ENCODE measurements at regions not wholly inside any gene's neighbourhood (a gene's known extent, or its start where the extent isn't known, plus 50 kb on each side); places are given as distances from the start of the nearest gene placed in this dataset.

- H3K27ac ChIP-seq (ENCODE audit: low read depth, low read length): no peak overlapping the region
- no peaks in the 10 kb centered on the region for H3K27me3 Mint-ChIP-seq (ENCODE audit: insufficient read depth)
- H3K4me1 ChIP-seq (ENCODE audit: control insufficient read depth, insufficient read depth, low read length): no peaks in the 10 kb centered on the region
- H3K9me3 Mint-ChIP-seq: peaks cover 7% of the 10 kb centered on the region
- H3K27ac Mint-ChIP-seq: no peak overlapping the region
- no peak overlapping the region for H3K4me3 Mint-ChIP-seq
- peaks cover 10% of the 10 kb centered on the region for H3K4me1 Mint-ChIP-seq
- WGBS, 2 experiments (ENCODE audit: insufficient coverage in 1 of 2, insufficient read length in 1 of 2): 100% methylated on average over 1 of the region's 2 CpGs; no CpG with 5 or more reads in 1 of the 2 experiments
- H3K9ac ChIP-seq (ENCODE audit: extremely low read depth, low read length, poor library complexity, severe bottlenecking): no peak overlapping the region
- no peaks in the 10 kb centered on the region for H3K36me3 Mint-ChIP-seq (ENCODE audit: low read depth)
- DNase-seq: no peak
- H3K9me3 ChIP-seq (ENCODE audit: control insufficient read depth, low read length): no peaks in the 10 kb centered on the region
- no peak overlapping the region for H3K4me3 ChIP-seq (ENCODE audit: low read length)
- no peaks in the 10 kb centered on the region for H3K36me3 ChIP-seq (ENCODE audit: control insufficient read depth, insufficient read depth, low read length)
- no peak for TF ChIP-seq CTCF (conservative IDR thresholded peaks at IDR 0.05)
- no peaks in the 10 kb centered on the region for H3K27me3 ChIP-seq (ENCODE audit: control insufficient read depth, insufficient read depth, low read length, poor library complexity, severe bottlenecking)
Observed at GRCh38 chr4:117328333-117328732, 243.0 kb upstream of the TRAM1L1 start.

- Histone ChIP-seq H3K4me1 (ENCODE audit: control insufficient read depth, insufficient read depth, low read length) (no peaks in the 10 kb centered on the region), H3K36me3 (ENCODE audit: control insufficient read depth, insufficient read depth, low read length) (no peaks in the 10 kb centered on the region)
- H3K27ac Mint-ChIP-seq: no peak overlapping the region
Observed at GRCh38 chr4:117331817-117332216, 246.4 kb upstream of the TRAM1L1 start.

GRCh38 chr4:117334451-117335188, 249.2 kb upstream of the TRAM1L1 start:
- TF ChIP-seq CTCF (conservative IDR thresholded peaks at IDR 0.05): no peak
- Histone ChIP-seq H3K9me3 (ENCODE audit: control insufficient read depth, low read length) (no peaks in the 10 kb centered on the region), H3K9ac (ENCODE audit: extremely low read depth, low read length, poor library complexity, severe bottlenecking) (no peak overlapping the region), H3K27me3 (ENCODE audit: control insufficient read depth, insufficient read depth, low read length, poor library complexity, severe bottlenecking) (no peaks in the 10 kb centered on the region), H3K36me3 (ENCODE audit: control insufficient read depth, insufficient read depth, low read length) (no peaks in the 10 kb centered on the region), H3K27ac (ENCODE audit: low read depth, low read length) (no peak overlapping the region), H3K4me1 (ENCODE audit: control insufficient read depth, insufficient read depth, low read length) (no peaks in the 10 kb centered on the region), H3K4me3 (ENCODE audit: low read length) (no peak overlapping the region)
- H3K27me3 Mint-ChIP-seq (ENCODE audit: insufficient read depth): no peaks in the 10 kb centered on the region
- 92 to 94% methylated on average over 5 to 7 of the region's 7 CpGs for WGBS, 2 experiments (ENCODE audit: insufficient coverage in 1 of 2, insufficient read length in 1 of 2)
- H3K4me3 Mint-ChIP-seq: no peak overlapping the region
- no peak overlapping the region for H3K27ac Mint-ChIP-seq
- H3K36me3 Mint-ChIP-seq (ENCODE audit: low read depth): no peaks in the 10 kb centered on the region
- DNase-seq: no peak
- peaks cover 10% of the 10 kb centered on the region for H3K4me1 Mint-ChIP-seq
- H3K9me3 Mint-ChIP-seq: peaks cover 2% of the 10 kb centered on the region

More at GRCh38 chr4:117331817-117332216, 246.4 kb upstream of the TRAM1L1 start:
- Mint-ChIP-seq H3K4me1 (peaks cover 10% of the 10 kb centered on the region), H3K36me3 (ENCODE audit: low read depth) (no peaks in the 10 kb centered on the region), H3K9me3 (peaks cover 2% of the 10 kb centered on the region), H3K4me3 (no peak overlapping the region), H3K27me3 (ENCODE audit: insufficient read depth) (no peaks in the 10 kb centered on the region)
- Histone ChIP-seq H3K9ac (ENCODE audit: extremely low read depth, low read length, poor library complexity, severe bottlenecking) (no peak overlapping the region), H3K27ac (ENCODE audit: low read depth, low read length) (no peak overlapping the region), H3K27me3 (ENCODE audit: control insufficient read depth, insufficient read depth, low read length, poor library complexity, severe bottlenecking) (no peaks in the 10 kb centered on the region), H3K4me3 (ENCODE audit: low read length) (no peak overlapping the region), H3K9me3 (ENCODE audit: control insufficient read depth, low read length) (no peaks in the 10 kb centered on the region)
- TF ChIP-seq CTCF (conservative IDR thresholded peaks at IDR 0.05): no peak
- 93 to 100% methylated on average over 2 to 4 of the region's 4 CpGs for WGBS, 2 experiments (ENCODE audit: insufficient coverage in 1 of 2, insufficient read length in 1 of 2)
- no peak for DNase-seq
